ENCODE measurements at regions not wholly inside any gene's neighbourhood (a gene's known extent, or its start where the extent isn't known, plus 50 kb on each side); places are given as distances from the start of the nearest gene placed in this dataset.

GRCh38 chr9:82681809-82682208, 381.1 kb downstream of the RASEF start (continued):
- TF ChIP-seq SRF (IDR thresholded peaks at IDR 0.05; ENCODE audit: low read depth), result no peak
- TF ChIP-seq POLR2AphosphoS5 (IDR thresholded peaks at IDR 0.05; ENCODE audit: low read depth, low read length), result no peak
- TF ChIP-seq ATF3 (IDR thresholded peaks at IDR 0.05), result no peak
- no peak for TF ChIP-seq FOSL1 (IDR thresholded peaks at IDR 0.05; ENCODE audit: low read depth)
- no peak for TF ChIP-seq SP1 (IDR thresholded peaks at IDR 0.05; ENCODE audit: low read depth)
- no peak for TF ChIP-seq CEBPB (IDR thresholded peaks at IDR 0.05; ENCODE audit: low read depth)
- TF ChIP-seq EZH2phosphoT487 (IDR thresholded peaks at IDR 0.05; ENCODE audit: borderline replicate concordance), result no peak
- no peak for TF ChIP-seq REST (IDR thresholded peaks at IDR 0.05; ENCODE audit: low read depth)

GRCh38 chr9:82682431-82682830, 380.5 kb downstream of the RASEF start:
- H3K4me1 ChIP-seq (ENCODE audit: control insufficient read depth in 1 of 2, insufficient read depth in 2 of 2, low read length in 2 of 2), result no peaks in the 10 kb centered on the region
- BruUV-seq (replicated peaks), result no TSS peak
- H3K79me2 ChIP-seq (ENCODE audit: insufficient read depth, low read length), result no peaks in the 10 kb centered on the region
- ATAC-seq (no peak), DNase-seq (ENCODE audit: low read depth, low spot score) (no peak)
- CTCF ChIA-PET, result no interaction called here
- peaks cover 0 to 4% of the 10 kb centered on the region in 2 experiments; a peak in 2 of 4 replicates for H3K9me3 ChIP-seq (ENCODE audit: control insufficient read depth in 1 of 2, insufficient read depth in 1 of 2, low read depth in 1 of 2, low read length in 2 of 2)
- intact Hi-C loops (cut with micrococcal nuclease), result no loop called here
- no peaks in the 10 kb centered on the region for H3K27me3 ChIP-seq (ENCODE audit: insufficient read depth, low read length)
- H3K4me3 ChIP-seq (replicated peaks in 1 of 2; ENCODE audit: low read depth in 1 of 2, low read length in 2 of 2), result no peak overlapping the region
- no peak overlapping the region for H3K4me2 ChIP-seq (ENCODE audit: low read length)
- H3K36me3 ChIP-seq (ENCODE audit: control insufficient read depth in 1 of 2, insufficient read depth in 2 of 2, low read length in 2 of 2), result no peaks in the 10 kb centered on the region
- POLR2A ChIA-PET, result no interaction called here
- no peaks in the 10 kb centered on the region for H4K20me1 ChIP-seq (ENCODE audit: insufficient read depth)
- H3K27ac ChIP-seq (ENCODE audit: low read depth, low read length), result no peak overlapping the region
- H2AFZ ChIP-seq (ENCODE audit: low read depth, low read length, poor library complexity, severe bottlenecking), result no peak overlapping the region
- H3K9me2 ChIP-seq (ENCODE audit: insufficient read depth), result no peaks in the 10 kb centered on the region
- RAD21 ChIA-PET (ENCODE audit: low non-redundant PET in 1 of 2, low total read pairs in 2 of 2, uncharacterized antibody in 2 of 2, unreplicated experiment in 2 of 2), result no interaction called here
- TF ChIP-seq SP1 (IDR thresholded peaks at IDR 0.05; ENCODE audit: low read depth) (no peak), FOSL1 (IDR thresholded peaks at IDR 0.05; ENCODE audit: low read depth) (no peak), POLR2A (IDR thresholded peaks at IDR 0.05; ENCODE audit: borderline replicate concordance, extremely low read depth, insufficient read depth, insufficient read length) (no peak), ZBTB33 (IDR thresholded peaks at IDR 0.05; ENCODE audit: extremely low read depth, insufficient replicate concordance, low read length) (no peak), CTCF (IDR thresholded peaks at IDR 0.05 in 2 of 3, conservative IDR thresholded peaks at IDR 0.05 in 1 of 3; ENCODE audit: borderline replicate concordance in 1 of 3, insufficient read depth in 1 of 3, low read depth in 2 of 3, low read length in 2 of 3) (no peak), SRF (IDR thresholded peaks at IDR 0.05; ENCODE audit: low read depth) (no peak), ZFX (IDR thresholded peaks at IDR 0.05) (no peak), ZNF274 (IDR thresholded peaks at IDR 0.05; ENCODE audit: low read depth, low read length) (no peak)
- H3K9ac ChIP-seq (ENCODE audit: low read length), result no peak overlapping the region
